ENCODE measurements at regions not wholly inside any gene's neighbourhood (a gene's known extent, or its start where the extent isn't known, plus 50 kb on each side); places are given as distances from the start of the nearest gene placed in this dataset.

DNA sequence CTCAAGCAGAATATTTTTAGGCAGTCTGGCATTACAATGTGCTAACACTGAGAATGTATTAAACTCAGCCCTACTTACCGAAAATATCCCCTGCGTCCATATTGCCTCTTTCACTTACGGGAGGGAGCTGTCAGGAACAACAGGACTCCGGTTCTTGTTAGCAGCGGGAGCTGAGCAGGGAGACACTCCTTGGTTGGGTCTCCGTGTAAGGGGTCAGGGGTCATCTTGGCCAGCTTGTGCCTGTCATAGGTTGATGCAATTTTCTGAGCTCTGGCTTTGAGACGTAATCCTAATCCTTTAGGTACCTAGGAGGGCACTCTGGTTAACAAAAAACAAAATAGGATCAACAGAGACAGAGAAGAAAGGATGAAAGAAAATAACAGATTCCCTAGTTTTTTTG lies 1477.2 kb downstream of the BRD1 start:
- intact Hi-C loops (cut with DNase I): no loop called here
- peak in 2 of 10 donors; percentile 28 to 49 for DNase-seq

DNA sequence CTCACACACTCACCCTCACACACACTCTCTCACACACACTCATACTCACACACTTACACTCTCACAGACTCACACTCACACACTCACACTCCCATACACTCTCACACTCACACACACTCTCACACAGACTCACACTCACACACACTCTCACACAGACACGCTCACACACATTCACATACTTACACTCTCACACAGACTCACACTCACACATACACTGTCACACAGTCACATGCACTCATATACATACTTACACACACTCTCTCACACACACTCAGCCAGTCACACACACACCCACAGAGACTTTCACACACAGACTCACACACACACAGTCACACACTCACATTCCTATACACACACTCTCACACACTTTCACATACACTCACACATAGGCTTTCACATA lies 1478.8 kb downstream of the BRD1 start:
- no peak for DNase-seq
- intact Hi-C loops (cut with DNase I): no loop called here

- intact Hi-C loops (cut with DNase I): no loop called here
- DNase-seq: peak in 3 of 10 donors; percentile 59 to 67 (median 61)
Measured at GRCh38 chr22:48347311-48347710, 1480.4 kb downstream of the BRD1 start.

DNA sequence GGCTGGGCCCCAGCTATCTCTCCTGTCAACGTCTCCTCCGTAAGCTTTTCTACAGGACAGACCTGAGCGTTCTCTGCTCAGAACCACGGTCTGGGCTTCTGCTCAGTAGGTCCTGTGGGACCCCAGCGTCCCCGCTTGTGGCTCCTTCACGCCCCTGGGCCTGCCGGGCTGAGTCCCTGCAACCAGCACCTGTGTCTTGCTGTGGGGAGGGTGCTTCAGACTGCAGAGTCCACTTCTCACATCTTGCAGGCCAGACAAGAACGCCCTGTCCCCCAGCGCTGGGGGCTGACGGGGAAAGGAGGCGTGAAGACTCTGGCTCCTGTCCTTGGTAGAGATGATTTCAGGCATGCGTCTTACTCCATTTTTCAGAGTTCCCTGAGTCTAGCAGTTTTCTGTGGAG lies 1480.8 kb downstream of the BRD1 start:
- peak in 3 of 10 donors; percentile 57 to 79 (median 64) for DNase-seq
- intact Hi-C loops (cut with DNase I): no loop called here

DNA sequence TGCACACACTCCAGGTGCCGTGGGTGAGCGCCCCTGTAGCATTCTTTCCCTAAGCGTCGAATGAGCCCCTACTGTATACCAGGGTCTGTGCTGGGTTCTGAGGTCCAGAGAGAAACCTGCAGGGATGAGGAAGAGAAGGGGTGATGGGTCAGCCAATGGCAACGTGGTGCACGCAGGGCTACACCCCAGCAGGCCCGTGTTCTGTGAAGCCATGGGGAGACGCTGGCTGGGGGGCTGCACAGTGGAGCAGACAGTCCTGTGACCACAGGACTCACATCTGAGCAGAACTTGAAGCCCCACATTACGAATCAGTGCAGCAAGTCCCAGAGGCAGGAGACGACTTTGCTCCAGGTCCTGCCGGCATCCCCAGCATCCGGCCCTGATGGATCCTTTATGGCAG lies 1481.4 kb downstream of the BRD1 start:
- peak in 3 of 10 donors; percentile 20 to 69 (median 43) for DNase-seq
- intact Hi-C loops (cut with DNase I): no loop called here

DNA sequence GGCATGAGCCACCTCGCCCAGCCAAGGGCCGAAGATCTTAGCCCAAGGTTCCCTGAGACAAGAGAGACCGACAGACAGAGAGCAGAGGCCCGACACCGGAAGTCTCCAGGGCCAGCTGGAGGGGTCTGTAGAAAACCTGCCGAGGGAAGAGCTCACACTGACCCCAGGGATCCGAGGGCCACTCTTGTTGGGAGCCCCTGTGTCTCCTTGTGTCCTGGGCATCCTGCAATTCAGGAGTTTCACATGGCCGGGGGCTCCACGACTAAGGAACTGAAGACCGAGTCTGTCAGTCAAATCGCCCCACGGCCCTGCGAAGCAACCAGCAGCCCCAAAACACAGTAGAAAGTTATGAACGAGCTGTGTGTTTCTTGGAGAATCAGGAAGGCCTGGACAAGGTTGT lies 1482.0 kb downstream of the BRD1 start:
- intact Hi-C loops (cut with DNase I): no loop called here
- DNase-seq: peak in 3 of 10 donors; percentile 52 to 64 (median 62)

DNA sequence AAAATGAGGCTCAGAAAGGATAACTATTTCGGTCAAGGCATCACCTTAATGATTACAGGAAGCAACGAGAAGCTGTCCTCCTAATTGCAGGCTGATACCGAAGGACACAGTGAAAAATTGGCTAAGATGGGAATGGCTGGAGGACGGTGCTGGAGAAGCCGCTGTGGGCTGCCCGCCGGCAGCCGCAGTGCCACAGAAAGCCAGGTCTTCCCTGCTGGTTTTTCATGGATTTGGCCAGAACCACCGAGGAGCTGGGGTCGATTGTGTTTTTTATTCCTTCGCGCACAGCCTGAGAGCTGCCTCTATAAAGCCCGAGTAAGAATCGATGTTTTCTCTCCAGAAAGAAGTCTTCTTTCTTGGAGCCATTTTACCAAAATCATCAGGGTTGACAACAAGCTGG lies 1484.2 kb downstream of the BRD1 start:
- intact Hi-C loops (cut with DNase I): no loop called here
- DNase-seq: peak in 3 of 10 donors; percentile 15 to 57 (median 40)

DNA sequence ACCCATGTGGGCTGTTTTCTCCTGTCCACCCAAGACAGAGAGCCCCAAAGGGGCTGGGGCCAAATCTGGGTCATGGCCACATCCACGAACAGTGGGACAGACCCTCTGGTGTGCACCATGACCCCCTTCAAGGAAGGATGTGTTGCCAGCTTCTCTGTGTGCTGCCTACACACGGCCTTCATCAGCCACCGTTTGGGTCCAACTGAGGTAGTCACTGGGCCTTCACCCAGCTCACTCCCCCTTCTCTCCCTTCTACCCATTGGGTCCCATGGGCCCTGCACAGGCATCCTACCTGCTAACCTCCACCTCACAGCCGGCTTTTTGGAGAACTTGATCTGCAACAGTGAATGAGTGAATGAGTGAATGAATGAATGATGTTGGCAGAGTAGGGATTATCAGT lies 1484.9 kb downstream of the BRD1 start:
- DNase-seq: peak in 3 of 10 donors; percentile 18 to 42 (median 31)

DNA sequence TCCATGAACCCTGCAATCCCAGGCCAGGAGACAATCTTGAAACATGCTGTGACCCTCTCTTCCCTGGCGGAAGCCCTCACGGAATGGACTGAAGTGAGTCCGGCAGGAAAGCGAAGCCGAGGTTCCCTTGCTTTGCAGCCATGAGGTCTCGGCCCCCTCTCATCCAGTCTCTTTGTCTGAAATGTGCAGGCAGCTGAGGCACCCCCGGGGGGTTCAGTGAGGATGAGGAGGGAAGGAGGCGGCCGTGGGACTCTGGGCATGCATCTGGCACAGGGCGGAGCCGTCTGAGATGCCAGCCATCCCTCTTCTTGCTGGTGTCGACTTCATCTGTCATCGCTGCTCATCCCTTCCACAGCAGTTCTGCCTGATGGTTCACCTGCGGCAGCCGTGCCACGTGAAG lies 1485.7 kb downstream of the BRD1 start:
- intact Hi-C loops (cut with DNase I): no loop called here
- peak in 3 of 10 donors; percentile 59 to 73 (median 67) for DNase-seq

More for the DNA sequence above, 1484.9 kb downstream of the BRD1 start:
- intact Hi-C loops (cut with DNase I): no loop called here

GRCh38 chr22:48340727-48341709 lies 1486.7 kb downstream of the BRD1 start:
- DNase-seq: peak in 4 of 10 donors; percentile 30 to 86 (median 78)
- intact Hi-C loops (cut with DNase I): no loop called here

- peak in 3 of 10 donors; percentile 52 to 57 (median 53) for DNase-seq
- intact Hi-C loops (cut with DNase I): no loop called here
Measured at GRCh38 chr22:48340191-48340590, 1487.5 kb downstream of the BRD1 start.

DNA sequence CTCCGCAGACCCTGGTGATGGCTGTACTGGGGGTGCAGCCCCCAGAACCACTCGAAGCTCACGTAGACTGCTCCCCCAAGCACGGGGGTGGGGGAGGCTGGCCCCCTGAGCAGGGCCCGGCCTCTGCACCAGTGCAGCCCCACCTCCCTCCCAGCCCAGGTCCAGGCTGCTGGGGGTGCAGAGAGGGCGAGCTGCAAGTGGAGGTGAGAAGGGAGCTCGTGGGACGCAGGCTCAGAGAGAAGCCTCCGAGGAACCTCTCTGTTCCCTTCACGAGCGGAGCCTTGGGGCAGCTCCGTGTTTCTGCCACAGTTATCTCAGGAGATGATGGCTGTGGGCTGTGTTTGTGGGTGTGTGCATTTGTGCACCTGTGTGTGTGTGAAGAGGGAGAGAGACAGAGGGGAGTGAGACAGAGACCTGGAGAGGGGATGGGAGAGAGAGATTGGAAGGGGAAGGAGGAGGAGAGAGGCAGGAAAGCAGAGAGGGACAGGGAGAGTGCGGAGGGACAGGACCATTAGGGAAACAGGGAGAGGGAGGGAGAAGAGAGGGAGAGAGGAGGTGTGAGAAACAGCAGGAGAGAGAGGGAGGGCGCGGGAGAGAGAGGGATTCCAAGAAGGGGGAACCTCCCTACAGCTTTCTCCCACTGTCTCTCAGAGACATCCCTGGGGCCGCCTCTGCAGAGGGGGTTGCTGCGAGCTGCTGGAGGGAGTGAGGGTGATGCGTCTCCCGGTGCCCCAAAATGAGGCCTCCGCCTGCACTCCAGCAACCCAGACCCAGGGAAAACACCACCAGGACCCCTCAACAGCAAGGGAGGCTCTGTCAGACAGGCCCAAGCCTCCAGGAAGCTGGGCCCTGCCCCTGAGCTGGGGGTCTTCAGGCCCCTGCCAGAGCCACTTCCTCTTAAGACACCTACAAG lies 1488.6 kb downstream of the BRD1 start:
- DNase-seq: peak in 4 of 10 donors; percentile 26 to 81 (median 74)
- intact Hi-C loops (cut with DNase I): no loop called here

GRCh38 chr22:48337957-48338792 lies 1489.5 kb downstream of the BRD1 start:
- intact Hi-C loops (cut with DNase I): no loop called here
- DNase-seq: peak in 3 of 10 donors; percentile 63 to 83 (median 79)

- DNase-seq: peak in 3 of 10 donors; percentile 50 to 56 (median 55)
- intact Hi-C loops (cut with DNase I): no loop called here
Measured at GRCh38 chr22:48336339-48337060, 1491.2 kb downstream of the BRD1 start.

DNA sequence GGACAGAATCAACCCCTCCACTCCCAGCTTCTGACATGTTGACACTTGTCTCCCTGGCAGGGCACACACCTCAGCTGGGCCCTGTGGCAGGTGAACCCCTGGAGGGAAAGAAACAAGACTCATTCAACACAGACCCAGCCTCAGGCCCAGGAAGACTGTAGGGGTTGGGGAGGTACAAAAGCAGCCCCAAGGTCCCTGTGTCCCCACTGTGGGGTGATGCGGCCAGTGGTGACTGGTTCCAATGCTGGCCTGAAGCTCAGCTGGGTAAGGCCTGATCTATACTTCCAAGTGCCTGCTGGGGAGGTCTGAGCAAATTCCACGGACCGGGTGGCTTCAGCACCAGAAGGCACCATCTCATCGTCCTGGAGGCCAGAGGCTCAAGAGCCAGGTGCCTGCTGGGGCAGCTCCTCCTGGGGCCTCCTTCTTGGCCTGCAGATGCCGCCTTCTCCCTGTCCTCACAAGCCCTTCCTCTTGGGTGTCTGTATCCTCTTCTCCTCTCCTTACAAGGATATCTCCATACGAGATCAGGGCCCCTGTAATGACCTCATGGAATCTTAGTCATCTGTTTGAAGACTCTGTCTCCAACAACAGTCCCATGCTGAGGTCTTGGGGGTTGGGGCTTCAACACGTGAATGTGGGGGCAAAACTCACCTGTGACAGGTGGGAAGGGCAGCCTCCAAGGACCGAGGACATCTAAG lies 1492.1 kb downstream of the BRD1 start:
- peak in 2 of 10 donors; percentile 49 to 63 for DNase-seq
- intact Hi-C loops (cut with DNase I): no loop called here

DNA sequence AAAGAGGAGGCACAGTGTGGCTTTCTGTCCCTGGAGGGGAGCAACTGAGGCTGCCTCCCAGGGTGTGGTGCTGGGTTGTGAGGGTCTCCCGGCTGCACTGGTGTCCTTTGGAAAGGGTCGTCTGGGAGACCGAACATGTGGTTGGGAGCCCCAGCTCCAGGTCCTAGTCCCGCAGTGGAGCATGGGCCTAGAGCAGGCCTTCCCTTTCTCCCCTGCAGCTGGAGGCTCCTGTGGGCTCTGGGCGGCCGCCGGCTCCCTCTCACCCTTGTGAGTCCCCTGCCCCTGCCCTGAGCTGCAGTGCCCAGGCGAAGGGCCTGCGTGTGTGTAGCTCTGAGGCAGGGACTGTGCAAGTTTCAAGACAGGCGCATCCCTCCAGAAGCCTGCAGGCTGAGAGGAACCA lies 1492.7 kb downstream of the BRD1 start:
- intact Hi-C loops (cut with DNase I): no loop called here
- DNase-seq: peak in 2 of 10 donors; percentile 26 to 59

DNA sequence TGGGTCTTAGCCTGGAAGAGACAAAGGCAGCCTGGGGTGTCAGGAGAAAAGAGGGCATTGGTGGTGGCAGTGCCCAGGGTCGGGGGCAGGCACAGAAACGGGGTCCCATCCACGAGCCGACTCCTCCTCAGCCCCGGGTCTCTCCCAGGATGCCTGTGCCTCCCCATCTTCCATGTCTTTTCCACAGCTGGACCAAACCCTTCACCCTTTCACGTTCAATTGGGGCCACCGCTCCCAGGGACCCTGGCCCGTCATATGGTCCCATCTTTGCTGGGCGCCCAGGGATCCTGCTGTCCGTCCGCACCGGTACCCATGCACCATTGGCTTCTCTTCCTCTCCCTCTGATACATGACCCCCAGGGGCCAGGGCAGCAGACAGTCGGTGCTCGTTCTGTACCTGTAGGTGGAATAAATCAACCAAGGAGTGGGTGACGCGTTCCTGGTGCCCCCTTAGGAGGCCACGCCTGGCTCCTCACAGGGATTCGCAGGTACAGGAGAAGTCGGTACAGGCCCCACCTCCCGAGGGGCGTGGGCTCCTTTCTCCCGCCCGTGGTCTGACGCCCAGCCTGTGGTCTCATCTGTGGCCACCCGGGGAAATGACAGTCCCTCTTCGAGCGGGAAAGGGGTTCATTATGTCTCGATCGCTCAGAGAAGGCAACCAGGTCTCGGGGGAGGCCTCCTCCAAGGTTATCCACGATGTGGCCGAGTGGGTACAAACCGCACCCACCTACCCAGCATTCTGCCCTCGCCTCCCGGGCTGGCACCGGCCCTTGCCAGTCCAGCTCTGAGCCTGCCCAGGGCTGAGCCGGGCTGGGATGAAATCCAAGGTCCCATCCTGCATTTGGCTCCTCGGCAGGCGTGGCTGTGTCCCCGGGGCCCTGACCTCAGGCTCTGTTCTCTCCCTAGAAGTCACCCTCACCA lies 1493.6 kb downstream of the BRD1 start:
- intact Hi-C loops (cut with DNase I): no loop called here
- DNase-seq: peak in 3 of 10 donors; percentile 46 to 77 (median 63)

Measured in posterior cingulate gyrus (tissue), 11 donors.